ENCODE measurements at regions not wholly inside any gene's neighbourhood (a gene's known extent, or its start where the extent isn't known, plus 50 kb on each side); places are given as distances from the start of the nearest gene placed in this dataset.

- no peak for TF ChIP-seq CTCF (IDR thresholded peaks at IDR 0.05)
- no peak for TF ChIP-seq POLR2AphosphoS5 (IDR thresholded peaks at IDR 0.05)
These were observed 61.1 kb upstream of the HRH2 start for GRCh38 chr5:175596761-175597189.
